HEK293 (cell line): ENCODE measurements at regions not wholly inside any gene's neighbourhood (a gene's known extent, or its start where the extent isn't known, plus 50 kb on each side); places are given as distances from the start of the nearest gene placed in this dataset.

Experiments
- CTCF ChIP-seq: fragments of 450-650 bp; formaldehyde crosslinking; IDR thresholded peaks from 2 replicates; pipeline ENCODE4 v1.5.1; 2016; ENCODE audit warnings: missing biosample characterization, missing genetic modification characterization
- YY1 ChIP-seq: fragments of 450-650 bp; formaldehyde crosslinking; IDR thresholded peaks from 2 replicates; pipeline ENCODE4 v1.5.1; 2018; ENCODE audit warnings: missing biosample characterization, missing genetic modification characterization
- ZNF155 ChIP-seq: fragments of 450-650 bp; formaldehyde crosslinking; IDR thresholded peaks from 2 replicates; pipeline ENCODE4 v1.5.1; 2016; ENCODE audit warnings: missing biosample characterization, missing genetic modification characterization
- ZNF23 ChIP-seq: fragments of 450-650 bp; formaldehyde crosslinking; IDR thresholded peaks from 2 replicates; pipeline ENCODE4 v1.5.1; 2016; ENCODE audit warnings: missing biosample characterization, missing genetic modification characterization, borderline replicate concordance
- ZNF280D ChIP-seq: fragments of 450-650 bp; formaldehyde crosslinking; IDR thresholded peaks from 2 replicates; pipeline ENCODE4 v1.5.1; 2016; ENCODE audit warnings: missing biosample characterization, missing genetic modification characterization
- ZNF426 ChIP-seq: fragments of 450-650 bp; formaldehyde crosslinking; IDR thresholded peaks from 2 replicates; pipeline ENCODE4 v1.5.1; 2017; ENCODE audit warnings: missing biosample characterization, missing genetic modification characterization, mild to moderate bottlenecking, inconsistent platforms, moderate library complexity
- ZSCAN16 ChIP-seq: fragments of 450-650 bp; formaldehyde crosslinking; IDR thresholded peaks from 2 replicates; pipeline ENCODE4 v1.5.1; 2016; ENCODE audit warnings: missing biosample characterization, missing genetic modification characterization
- ZSCAN5A ChIP-seq: fragments of 450-650 bp; formaldehyde crosslinking; IDR thresholded peaks from 2 replicates; pipeline ENCODE4 v1.5.1; 2016; ENCODE audit warnings: missing biosample characterization, missing genetic modification characterization

GRCh38 chr16:86024210-86024609, 125.2 kb downstream of the IRF8 start:
- no peak for TF ChIP-seq ZNF280D (tag by site-specific recombination)
- no peak for TF ChIP-seq ZNF426 (tag by site-specific recombination)
- TF ChIP-seq YY1 (tag by site-specific recombination): no peak
- TF ChIP-seq ZSCAN16 (tag by site-specific recombination): no peak
- no peak for TF ChIP-seq ZNF23 (tag by site-specific recombination)
- no peak for TF ChIP-seq CTCF (tag by site-specific recombination)
- no peak for TF ChIP-seq ZSCAN5A (tag by site-specific recombination)
- no peak for TF ChIP-seq ZNF155 (tag by site-specific recombination)
